Spleen (tissue), 7 donors: ENCODE measurements at regions not wholly inside any gene's neighbourhood (a gene's known extent, or its start where the extent isn't known, plus 50 kb on each side); places are given as distances from the start of the nearest gene placed in this dataset.

Experiments used
- CTCF ChIP-seq, 11 experiments: fragments of 200-600 bp in 7 of 11; fragments of 450-650 bp in 4 of 11; sonication (generic) in 4 of 11; IDR thresholded peaks in 8 of 11; conservative IDR thresholded peaks in 3 of 11; 1 replicate in 7 of 11; 2 replicates in 4 of 11; pipeline versions ENCODE4 v1.4.0 to v1.8.0; 2016 to 2021; ENCODE audit warnings: antibody characterized with exemption in 11 of 11, inconsistent platforms in 4 of 11, mild to moderate bottlenecking in 1 of 11
- POLR2A ChIP-seq, 3 donors: fragments of 450-650 bp; IDR thresholded peaks; one replicate each; pipeline ENCODE4 v1.5.1; 2017; ENCODE audit warnings: antibody characterized with exemption in 3 of 3, mild to moderate bottlenecking in 1 of 3
- POLR2AphosphoS5 ChIP-seq, 3 donors: sonication (generic); formaldehyde crosslinking; IDR thresholded peaks; one replicate each; pipeline ENCODE4 v1.5.1; 2017; ENCODE audit warnings: antibody characterized with exemption in 3 of 3
- donor health status: DM: no; HTN: no; CAD: no; lungs with moderate emphysema.
- donor health status: DM: no; HTN: no; CAD: no.
- donor health status: DM: no; HTN: no; CAD: no.

GRCh38 chrY:19055232-19056137 is 281.9 kb upstream of the HSFY2 start:
- no peak for TF ChIP-seq CTCF (IDR thresholded peaks at IDR 0.05 in 8 of 11, conservative IDR thresholded peaks at IDR 0.05 in 3 of 11)
- no peak for TF ChIP-seq POLR2A (IDR thresholded peaks at IDR 0.05)
- TF ChIP-seq POLR2AphosphoS5 (IDR thresholded peaks at IDR 0.05) = no peak
